ENCODE measurements at regions not wholly inside any gene's neighbourhood (a gene's known extent, or its start where the extent isn't known, plus 50 kb on each side); places are given as distances from the start of the nearest gene placed in this dataset.

- H3K9me3 ChIP-seq = no peaks in the 10 kb centered on the region
- 93% methylated on average over 3 of the region's 3 CpGs for WGBS
- H3K27me3 ChIP-seq = peaks cover 0 to 22% (median 0%) of the 10 kb centered on the region in 4 donors
- intact Hi-C loops (cut with DNase I) = no loop called here
- DNase-seq (ENCODE audit: extremely low spot score) = peak; percentile 60
- no peak overlapping the region for H3K4me3 ChIP-seq
- no peaks in the 10 kb centered on the region for H3K36me3 ChIP-seq
- no peak for TF ChIP-seq POLR2AphosphoS5 (IDR thresholded peaks at IDR 0.05)
- no peak for TF ChIP-seq POLR2A (IDR thresholded peaks at IDR 0.05; ENCODE audit: low read depth)
- no peak for TF ChIP-seq CTCF (IDR thresholded peaks at IDR 0.05)
- TF ChIP-seq EP300 (IDR thresholded peaks at IDR 0.05) = no peak
- no peak overlapping the region for H3K27ac ChIP-seq (replicated peaks in 1 of 4)
- no peaks in the 10 kb centered on the region for H3K4me1 ChIP-seq
Observed at GRCh38 chr15:60138397-60138968, 134.4 kb downstream of the FOXB1 start.

GRCh38 chr15:60152386-60152785, 148.3 kb downstream of the FOXB1 start:
- intact Hi-C loops (cut with DNase I) = no loop called here
- 78% methylated on average over 4 of the region's 4 CpGs for WGBS
- H3K4me3 ChIP-seq = no peak overlapping the region
- TF ChIP-seq POLR2AphosphoS5 (IDR thresholded peaks at IDR 0.05) = no peak
- no peak for TF ChIP-seq EP300 (IDR thresholded peaks at IDR 0.05)
- no peak for TF ChIP-seq POLR2A (IDR thresholded peaks at IDR 0.05; ENCODE audit: low read depth)
- TF ChIP-seq CTCF (IDR thresholded peaks at IDR 0.05) = no peak
- no peaks in the 10 kb centered on the region for H3K9me3 ChIP-seq
- H3K4me1 ChIP-seq = no peaks in the 10 kb centered on the region
- no peak overlapping the region for H3K27ac ChIP-seq (replicated peaks in 1 of 4)
- peaks cover 0 to 41% (median 3%) of the 10 kb centered on the region in 4 donors for H3K27me3 ChIP-seq
- H3K36me3 ChIP-seq = no peaks in the 10 kb centered on the region
- no peak for DNase-seq (ENCODE audit: extremely low spot score)

- H3K9me3 ChIP-seq = no peaks in the 10 kb centered on the region
- no peaks in the 10 kb centered on the region for H3K4me1 ChIP-seq
- peaks cover 0 to 36% (median 3%) of the 10 kb centered on the region in 4 donors for H3K27me3 ChIP-seq
- no peak for DNase-seq (ENCODE audit: extremely low spot score)
- H3K4me3 ChIP-seq = no peak overlapping the region
- WGBS = 9% methylated on average over 4 of the region's 4 CpGs
- TF ChIP-seq EP300 (IDR thresholded peaks at IDR 0.05) (no peak), CTCF (IDR thresholded peaks at IDR 0.05) (no peak), POLR2A (IDR thresholded peaks at IDR 0.05; ENCODE audit: low read depth) (no peak), POLR2AphosphoS5 (IDR thresholded peaks at IDR 0.05) (no peak)
- intact Hi-C loops (cut with DNase I) = no loop called here
- no peak overlapping the region for H3K27ac ChIP-seq (replicated peaks in 1 of 4)
- H3K36me3 ChIP-seq = no peaks in the 10 kb centered on the region
Observed at GRCh38 chr15:60154764-60155325, 150.7 kb downstream of the FOXB1 start.

GRCh38 chr15:60155661-60156060, 151.6 kb downstream of the FOXB1 start:
- peaks cover 0 to 35% (median 3%) of the 10 kb centered on the region in 4 donors for H3K27me3 ChIP-seq
- no peak overlapping the region for H3K27ac ChIP-seq (replicated peaks in 1 of 4)
- no peaks in the 10 kb centered on the region for H3K4me1 ChIP-seq
- intact Hi-C loops (cut with DNase I) = no loop called here
- 52% methylated on average over 3 of the region's 3 CpGs for WGBS
- H3K4me3 ChIP-seq = no peak overlapping the region
- no peak for DNase-seq (ENCODE audit: extremely low spot score)
- TF ChIP-seq EP300 (IDR thresholded peaks at IDR 0.05) (no peak), POLR2A (IDR thresholded peaks at IDR 0.05; ENCODE audit: low read depth) (no peak), CTCF (IDR thresholded peaks at IDR 0.05) (no peak), POLR2AphosphoS5 (IDR thresholded peaks at IDR 0.05) (no peak)
- no peaks in the 10 kb centered on the region for H3K9me3 ChIP-seq
- no peaks in the 10 kb centered on the region for H3K36me3 ChIP-seq

- Histone ChIP-seq H3K36me3 (no peaks in the 10 kb centered on the region), H3K4me3 (no peak overlapping the region), H3K9me3 (no peaks in the 10 kb centered on the region), H3K4me1 (no peaks in the 10 kb centered on the region), H3K27ac (replicated peaks in 1 of 4) (no peak overlapping the region), H3K27me3 (peaks cover 0 to 26% (median 0%) of the 10 kb centered on the region in 4 donors)
- WGBS = 80% methylated on average over 5 of the region's 5 CpGs
- TF ChIP-seq EP300 (IDR thresholded peaks at IDR 0.05) (no peak), POLR2AphosphoS5 (IDR thresholded peaks at IDR 0.05) (no peak), POLR2A (IDR thresholded peaks at IDR 0.05; ENCODE audit: low read depth) (no peak), CTCF (IDR thresholded peaks at IDR 0.05) (no peak)
- DNase-seq (ENCODE audit: extremely low spot score) = no peak
- intact Hi-C loops (cut with DNase I) = no loop called here
Observed at GRCh38 chr15:60160909-60161308, 156.8 kb downstream of the FOXB1 start.
